Astrocyte of the cerebellum (primary cell): ENCODE measurements at regions not wholly inside any gene's neighbourhood (a gene's known extent, or its start where the extent isn't known, plus 50 kb on each side); places are given as distances from the start of the nearest gene placed in this dataset.

Experiments used
- DNase-seq: peaks from one replicate; pipeline ENCODE4 v3.0.0-alpha.2; 2011; ENCODE audit warnings: low read depth
- H3K4me3 ChIP-seq: 2 replicates; pipeline ENCODE4 v1.5.1; 2011; ENCODE audit warnings: mild to moderate bottlenecking, low read depth, low read length, moderate library complexity
- in situ Hi-C: cut with HindIII; loops from 2 replicates; pipeline ENCODE4 v1.10.0; 2017; ENCODE audit warnings: low sequenced_read_pairs
- TF ChIP-seq, protein P1 (sequence below): IDR thresholded peaks from 2 replicates; pipeline ENCODE4 v1.5.1; 2012; ENCODE audit warnings: low read length, low read depth, moderate library complexity, mild to moderate bottlenecking; ENCODE audit errors: missing control alignments

DNA sequence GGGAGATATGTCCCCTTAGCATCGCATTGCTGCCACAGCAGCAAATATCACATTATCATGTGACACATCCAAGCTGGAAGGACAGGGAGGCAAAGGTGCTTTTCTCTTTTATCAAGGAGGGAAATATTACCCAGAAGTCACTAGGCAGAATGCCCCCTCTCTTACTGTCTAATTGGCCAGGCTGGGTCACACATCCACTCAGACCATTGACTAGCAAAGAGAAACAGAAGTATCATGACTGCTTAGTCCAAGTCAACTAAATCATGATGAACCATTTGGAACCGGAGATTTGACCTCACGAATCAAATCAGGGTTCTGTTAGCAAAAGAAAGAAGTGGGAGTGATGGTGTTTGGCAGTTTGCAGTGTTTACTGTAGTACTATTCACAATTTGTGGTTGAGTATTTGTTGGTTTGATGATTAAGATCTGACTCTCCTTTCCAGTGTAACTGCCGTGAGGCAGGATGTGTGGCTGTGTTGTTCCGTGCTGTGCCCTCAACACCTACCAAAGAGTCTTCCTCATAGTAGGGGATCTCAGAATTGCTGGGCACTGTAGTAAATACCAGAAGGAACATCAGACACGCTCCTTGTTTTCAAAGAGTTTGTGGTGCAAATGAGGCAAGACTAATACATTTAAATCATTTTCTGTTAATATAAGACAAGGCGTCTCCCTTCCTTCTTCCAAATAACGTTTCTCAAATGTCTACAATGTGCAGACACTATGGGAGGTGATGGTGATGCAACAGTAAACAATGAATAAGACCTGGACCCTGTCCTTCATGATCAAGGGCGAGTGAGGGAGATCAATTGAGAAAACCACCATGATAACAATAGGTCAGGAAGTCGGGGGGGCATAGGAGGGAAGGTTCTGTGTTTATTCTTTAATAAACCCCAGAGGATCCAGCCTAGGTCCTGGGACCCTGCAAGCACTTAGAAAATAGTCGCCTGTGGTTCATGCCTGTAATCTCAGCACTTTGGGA, 194.4 kb upstream of the CRY1 start:
- no peak overlapping the region for H3K4me3 ChIP-seq
- in situ Hi-C loops, result no loop called here
- no peak for DNase-seq
- TF ChIP-seq, protein P1, sequence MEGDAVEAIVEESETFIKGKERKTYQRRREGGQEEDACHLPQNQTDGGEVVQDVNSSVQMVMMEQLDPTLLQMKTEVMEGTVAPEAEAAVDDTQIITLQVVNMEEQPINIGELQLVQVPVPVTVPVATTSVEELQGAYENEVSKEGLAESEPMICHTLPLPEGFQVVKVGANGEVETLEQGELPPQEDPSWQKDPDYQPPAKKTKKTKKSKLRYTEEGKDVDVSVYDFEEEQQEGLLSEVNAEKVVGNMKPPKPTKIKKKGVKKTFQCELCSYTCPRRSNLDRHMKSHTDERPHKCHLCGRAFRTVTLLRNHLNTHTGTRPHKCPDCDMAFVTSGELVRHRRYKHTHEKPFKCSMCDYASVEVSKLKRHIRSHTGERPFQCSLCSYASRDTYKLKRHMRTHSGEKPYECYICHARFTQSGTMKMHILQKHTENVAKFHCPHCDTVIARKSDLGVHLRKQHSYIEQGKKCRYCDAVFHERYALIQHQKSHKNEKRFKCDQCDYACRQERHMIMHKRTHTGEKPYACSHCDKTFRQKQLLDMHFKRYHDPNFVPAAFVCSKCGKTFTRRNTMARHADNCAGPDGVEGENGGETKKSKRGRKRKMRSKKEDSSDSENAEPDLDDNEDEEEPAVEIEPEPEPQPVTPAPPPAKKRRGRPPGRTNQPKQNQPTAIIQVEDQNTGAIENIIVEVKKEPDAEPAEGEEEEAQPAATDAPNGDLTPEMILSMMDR, result no peak

DNA sequence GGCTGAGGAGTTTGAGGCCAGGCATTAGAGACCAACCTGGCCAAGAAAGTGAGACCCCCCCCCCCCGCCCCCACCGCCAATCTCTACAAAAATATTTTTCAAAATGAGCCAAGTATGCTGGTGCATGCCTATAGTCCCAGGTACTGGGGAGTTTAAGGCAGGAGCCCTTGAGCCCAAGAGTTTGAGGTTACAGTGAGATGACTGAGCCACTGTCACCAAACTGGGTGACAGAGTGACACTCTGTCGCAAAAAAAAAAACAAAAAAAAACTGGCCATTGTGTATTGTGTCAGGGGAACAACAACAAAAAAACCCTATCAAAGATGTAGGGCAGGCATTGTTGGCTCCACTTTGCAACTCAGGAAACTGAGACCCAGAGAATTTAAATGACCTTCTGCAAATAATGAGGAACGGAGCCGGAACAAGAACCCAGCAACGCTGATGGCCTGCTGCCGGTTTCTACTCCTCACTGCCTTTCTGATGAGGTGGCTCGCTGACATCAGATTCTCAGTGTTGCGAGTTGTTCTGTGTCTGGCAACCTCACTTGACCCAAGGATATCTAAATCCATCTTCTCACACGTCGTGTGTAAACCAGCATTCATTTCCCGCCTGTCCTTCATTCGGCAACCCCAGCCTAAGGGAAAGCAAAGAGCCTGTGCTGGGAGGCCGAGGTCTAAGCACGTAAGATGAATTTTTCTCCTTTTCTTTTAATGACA, 195.2 kb upstream of the CRY1 start:
- TF ChIP-seq, protein P1, result no peak
- H3K4me3 ChIP-seq, result no peak overlapping the region
- no peak for DNase-seq
- in situ Hi-C loops, result no loop called here

DNA sequence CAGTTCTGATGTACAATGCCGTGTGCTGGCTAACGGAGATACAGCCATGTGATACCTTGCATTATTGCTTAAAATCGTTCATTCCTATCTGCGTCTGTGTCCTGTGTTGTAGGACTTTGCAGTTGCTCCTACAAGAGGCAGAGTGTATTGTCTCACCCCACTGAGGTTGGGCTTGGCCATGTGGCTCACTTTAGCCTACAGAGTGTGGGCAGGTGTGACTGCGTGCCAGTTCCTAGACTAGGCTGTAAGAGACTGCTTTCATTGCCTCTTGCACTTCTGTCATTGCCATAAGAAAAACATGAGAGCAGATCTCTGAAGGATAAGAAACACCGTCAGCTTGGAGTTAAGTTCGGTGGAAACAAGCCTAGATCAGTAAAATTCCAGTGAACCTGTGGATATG, 197.7 kb upstream of the CRY1 start:
- TF ChIP-seq, protein P1, result no peak
- in situ Hi-C loops, result no loop called here
- H3K4me3 ChIP-seq, result no peak overlapping the region
- no peak for DNase-seq

DNA sequence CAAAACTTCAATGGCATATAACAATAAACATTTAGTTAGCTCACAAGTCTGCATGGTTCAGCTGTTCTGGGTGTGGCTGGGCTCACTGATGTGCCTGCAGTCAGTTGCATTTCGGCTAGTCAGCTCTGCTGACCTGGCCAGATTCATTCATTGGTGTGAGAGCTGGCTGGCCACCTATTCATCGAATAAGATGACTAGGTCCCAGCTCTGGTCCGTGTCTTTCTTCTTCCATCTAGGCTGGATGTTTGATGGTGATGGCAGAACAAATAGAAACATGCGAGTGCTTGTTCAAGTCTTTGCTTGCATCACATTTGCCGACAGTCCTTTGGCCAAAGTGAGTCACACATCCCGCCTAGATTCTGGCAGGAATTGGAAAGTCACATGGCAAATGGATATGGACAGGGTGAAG, 203.3 kb upstream of the CRY1 start:
- TF ChIP-seq, protein P1, result no peak
- in situ Hi-C loops, result no loop called here
- no peak overlapping the region for H3K4me3 ChIP-seq
- DNase-seq, result no peak

DNA sequence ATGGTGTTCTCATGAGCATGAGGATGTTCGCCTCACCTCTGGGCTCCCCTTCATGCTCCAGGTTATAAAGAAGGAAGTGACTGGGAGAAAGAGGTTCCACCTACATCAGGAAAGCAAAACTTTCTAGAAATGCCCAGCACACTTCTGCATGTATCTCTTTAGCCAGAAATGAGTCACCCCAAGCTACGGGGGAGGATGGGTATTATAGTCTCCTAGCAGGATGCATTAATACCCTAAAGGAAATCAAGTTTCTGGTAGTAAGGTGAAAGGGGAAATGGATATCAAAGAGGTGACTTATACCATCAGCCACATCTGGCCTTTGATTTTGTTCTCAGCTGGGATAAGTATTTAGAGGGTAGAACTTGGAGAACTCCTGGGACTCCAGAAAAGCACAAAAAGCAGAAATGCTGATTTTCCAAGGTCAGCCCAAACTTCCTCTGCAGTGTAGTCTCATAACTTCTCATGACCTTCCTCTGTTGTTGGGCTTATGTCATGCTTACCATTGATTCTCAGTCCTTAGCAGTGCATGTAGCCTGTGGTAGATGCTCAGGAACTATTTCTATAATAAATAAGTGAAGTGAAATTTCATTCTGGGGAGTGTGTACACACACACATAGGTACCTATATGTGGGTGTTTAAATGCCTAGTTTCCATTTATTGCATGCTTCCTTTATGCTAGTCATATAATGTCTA, 209.4 kb upstream of the CRY1 start:
- DNase-seq, result no peak
- TF ChIP-seq, protein P1, result no peak
- in situ Hi-C loops, result no loop called here
- no peak overlapping the region for H3K4me3 ChIP-seq
